Hepatocyte (in vitro differentiated cells): ENCODE measurements at regions not wholly inside any gene's neighbourhood (a gene's known extent, or its start where the extent isn't known, plus 50 kb on each side); places are given as distances from the start of the nearest gene placed in this dataset.

Source experiments
- DNase-seq: peaks from one replicate; pipeline ENCODE4 v3.0.0-alpha.2; 2016; ENCODE audit warnings: low spot score
- H2AFZ ChIP-seq: fragments of 200-600 bp; sonication (generic); 2 replicates; pipeline ENCODE4 v1.6.0; 2016; ENCODE audit warnings: antibody characterized with exemption, mild to moderate bottlenecking
- H3K27ac ChIP-seq: fragments of 200-600 bp; sonication (generic); 2 replicates; pipeline ENCODE4 v1.5.1; 2016; ENCODE audit warnings: mild to moderate bottlenecking
- H3K27me3 ChIP-seq: fragments of 200-600 bp; sonication (generic); 2 replicates; pipeline ENCODE4 v1.6.1; 2016
- H3K36me3 ChIP-seq: fragments of 200-600 bp; sonication (generic); replicated peaks from 2 replicates; pipeline ENCODE4 v1.5.1; 2016; ENCODE audit warnings: low read depth; ENCODE audit not compliant: insufficient read depth
- H3K4me1 ChIP-seq: fragments of 200-600 bp; sonication (generic); 2 replicates; pipeline ENCODE4 v1.5.1; 2016; ENCODE audit warnings: mild to moderate bottlenecking, moderate library complexity; ENCODE audit not compliant: insufficient read depth
- H3K4me2 ChIP-seq: fragments of 200-600 bp; sonication (generic); 2 replicates; pipeline ENCODE4 v1.6.0; 2016
- H3K4me3 ChIP-seq: fragments of 200-600 bp; sonication (generic); 2 replicates; pipeline ENCODE4 v1.5.1; 2016; ENCODE audit warnings: mild to moderate bottlenecking
- H3K79me2 ChIP-seq: fragments of 200-600 bp; sonication (generic); 2 replicates; pipeline ENCODE4 v1.6.0; 2017; ENCODE audit warnings: mild to moderate bottlenecking
- H3K9me2 ChIP-seq: fragments of 200-600 bp; sonication (generic); replicated peaks from 2 replicates; pipeline ENCODE4 v1.6.0; 2017; ENCODE audit warnings: mild to moderate bottlenecking; ENCODE audit not compliant: insufficient read depth
- H3K9me3 ChIP-seq: fragments of 200-600 bp; sonication (generic); 2 replicates; pipeline ENCODE4 v1.5.1; 2016; ENCODE audit warnings: low read depth, mild to moderate bottlenecking
- H4K20me1 ChIP-seq: fragments of 200-600 bp; sonication (generic); 2 replicates; pipeline ENCODE4 v1.6.0; 2016; ENCODE audit warnings: mild to moderate bottlenecking; ENCODE audit not compliant: insufficient read depth, poor library complexity, severe bottlenecking
- CTCF ChIP-seq: fragments of 200-600 bp; sonication (generic); IDR thresholded peaks from 2 replicates; pipeline ENCODE4 v1.5.1; 2016; ENCODE audit warnings: antibody characterized with exemption, mild to moderate bottlenecking; ENCODE audit not compliant: poor library complexity
- EZH2 ChIP-seq: fragments of 200-600 bp; sonication (generic); IDR thresholded peaks from 2 replicates; pipeline ENCODE4 v1.6.1; 2016; ENCODE audit warnings: antibody characterized with exemption, mild to moderate bottlenecking, borderline replicate concordance
- EZH2phosphoT487 ChIP-seq: fragments of 200-600 bp; sonication (generic); IDR thresholded peaks from one replicate; pipeline ENCODE4 v1.6.1; 2018; ENCODE audit warnings: antibody characterized with exemption, mild to moderate bottlenecking, low read depth, moderate library complexity; ENCODE audit not compliant: unreplicated experiment, severe bottlenecking
- WGBS: methylation state at CpG from one replicate; pipeline ENCODE4 v1.1.6; 2016; ENCODE audit warnings: low lambda C conversion rate; ENCODE audit errors: missing lambda C conversion rate; 5-methylcytosine and 5-hydroxymethylcytosine counted together

- Histone ChIP-seq H3K9me2 (no peaks in the 10 kb centered on the region), H3K4me3 (no peak overlapping the region), H3K4me1 (peaks cover 8% of the 10 kb centered on the region), H4K20me1 (no peaks in the 10 kb centered on the region), H3K9me3 (no peaks in the 10 kb centered on the region), H3K27ac (no peak overlapping the region), H3K4me2 (no peak overlapping the region), H2AFZ (no peak overlapping the region), H3K36me3 (no peaks in the 10 kb centered on the region), H3K27me3 (no peaks in the 10 kb centered on the region), H3K79me2 (no peaks in the 10 kb centered on the region)
- WGBS, result 80% methylated on average over 2 of the region's 2 CpGs
- no peak for TF ChIP-seq EZH2
- TF ChIP-seq CTCF, result no peak
- no peak for TF ChIP-seq EZH2phosphoT487
- no peak for DNase-seq
These were observed 118.3 kb upstream of the SOX6 start for GRCh38 chr11:16474659-16475058.

- H3K36me3 ChIP-seq, result no peaks in the 10 kb centered on the region
- no peak overlapping the region for H2AFZ ChIP-seq
- peaks cover 12% of the 10 kb centered on the region for H3K4me1 ChIP-seq
- H3K4me2 ChIP-seq, result peak overlapping the region; percentile 10
- no peaks in the 10 kb centered on the region for H4K20me1 ChIP-seq
- H3K9me2 ChIP-seq, result no peaks in the 10 kb centered on the region
- no peak for DNase-seq
- no peaks in the 10 kb centered on the region for H3K27me3 ChIP-seq
- TF ChIP-seq EZH2phosphoT487 (no peak), EZH2 (no peak), CTCF (no peak)
- 40% methylated on average over 2 of the region's 2 CpGs for WGBS
- no peaks in the 10 kb centered on the region for H3K79me2 ChIP-seq
- no peak overlapping the region for H3K4me3 ChIP-seq
- H3K9me3 ChIP-seq, result no peaks in the 10 kb centered on the region
- H3K27ac ChIP-seq, result no peak overlapping the region
These were observed 113.6 kb upstream of the SOX6 start for GRCh38 chr11:16469968-16470367.

- Histone ChIP-seq H3K4me1 (peaks cover 12% of the 10 kb centered on the region), H3K9me3 (no peaks in the 10 kb centered on the region), H4K20me1 (no peaks in the 10 kb centered on the region), H3K9me2 (no peaks in the 10 kb centered on the region), H3K79me2 (no peaks in the 10 kb centered on the region), H3K4me3 (no peak overlapping the region), H2AFZ (no peak overlapping the region), H3K36me3 (no peaks in the 10 kb centered on the region), H3K27me3 (no peaks in the 10 kb centered on the region), H3K27ac (no peak overlapping the region), H3K4me2 (no peak overlapping the region)
- TF ChIP-seq EZH2phosphoT487 (no peak), EZH2 (no peak), CTCF (no peak)
- 90% methylated on average over 5 of the region's 5 CpGs for whole genome bisulfite sequencing
- DNase-seq, result no peak
These were observed 112.5 kb upstream of the SOX6 start for GRCh38 chr11:16468735-16469453.

- Histone ChIP-seq H4K20me1 (no peaks in the 10 kb centered on the region), H3K4me2 (no peak overlapping the region), H3K79me2 (no peaks in the 10 kb centered on the region), H3K27me3 (no peaks in the 10 kb centered on the region), H2AFZ (no peak overlapping the region), H3K9me3 (no peaks in the 10 kb centered on the region), H3K4me3 (no peak overlapping the region), H3K4me1 (no peaks in the 10 kb centered on the region), H3K27ac (no peak overlapping the region), H3K9me2 (no peaks in the 10 kb centered on the region), H3K36me3 (no peaks in the 10 kb centered on the region)
- no peak for DNase-seq
- no peak for TF ChIP-seq EZH2
These were observed 104.2 kb upstream of the SOX6 start for GRCh38 chr11:16460508-16460907.
